ENCODE measurements at regions not wholly inside any gene's neighbourhood (a gene's known extent, or its start where the extent isn't known, plus 50 kb on each side); places are given as distances from the start of the nearest gene placed in this dataset.

DNA sequence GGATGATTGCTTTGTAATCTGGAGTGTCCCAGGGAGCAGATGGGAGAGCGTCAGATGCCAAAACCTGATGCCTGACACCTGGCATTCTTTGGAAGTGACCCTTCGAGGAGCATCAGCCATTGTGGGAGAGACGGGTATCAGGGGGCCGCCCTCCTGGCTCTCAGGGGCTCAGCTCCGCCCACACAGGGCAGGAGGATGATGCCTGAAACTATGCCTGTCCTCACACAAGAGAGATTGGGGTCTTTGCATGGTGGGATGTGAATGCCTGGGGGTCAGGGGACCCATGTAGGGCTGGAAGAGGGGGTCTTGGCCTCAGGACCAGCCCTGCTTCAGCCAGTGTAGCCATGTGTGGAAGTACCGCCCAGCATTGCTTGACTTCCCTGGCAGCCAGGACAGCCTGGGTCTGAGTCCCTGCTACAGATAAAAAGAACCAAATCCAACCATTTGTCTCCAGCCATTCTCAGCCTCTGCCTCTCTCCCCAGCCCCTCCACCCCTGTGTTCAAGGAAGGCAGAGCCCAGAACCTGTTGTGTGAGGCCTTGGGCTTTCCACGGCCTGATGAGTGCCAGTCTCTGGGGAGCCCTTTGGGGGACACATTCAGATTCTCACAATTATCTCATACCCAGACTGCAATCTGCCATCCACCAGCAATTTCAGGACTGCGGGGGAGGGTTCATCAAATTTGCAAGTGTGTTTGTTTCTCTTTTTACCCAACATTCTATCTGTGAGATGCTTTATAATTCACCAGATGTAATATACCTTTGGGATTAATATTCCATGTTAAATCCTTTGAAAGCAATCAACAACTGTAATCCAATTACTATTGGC lies 371.2 kb downstream of the PREX1 start:
- TF ChIP-seq, protein P1, sequence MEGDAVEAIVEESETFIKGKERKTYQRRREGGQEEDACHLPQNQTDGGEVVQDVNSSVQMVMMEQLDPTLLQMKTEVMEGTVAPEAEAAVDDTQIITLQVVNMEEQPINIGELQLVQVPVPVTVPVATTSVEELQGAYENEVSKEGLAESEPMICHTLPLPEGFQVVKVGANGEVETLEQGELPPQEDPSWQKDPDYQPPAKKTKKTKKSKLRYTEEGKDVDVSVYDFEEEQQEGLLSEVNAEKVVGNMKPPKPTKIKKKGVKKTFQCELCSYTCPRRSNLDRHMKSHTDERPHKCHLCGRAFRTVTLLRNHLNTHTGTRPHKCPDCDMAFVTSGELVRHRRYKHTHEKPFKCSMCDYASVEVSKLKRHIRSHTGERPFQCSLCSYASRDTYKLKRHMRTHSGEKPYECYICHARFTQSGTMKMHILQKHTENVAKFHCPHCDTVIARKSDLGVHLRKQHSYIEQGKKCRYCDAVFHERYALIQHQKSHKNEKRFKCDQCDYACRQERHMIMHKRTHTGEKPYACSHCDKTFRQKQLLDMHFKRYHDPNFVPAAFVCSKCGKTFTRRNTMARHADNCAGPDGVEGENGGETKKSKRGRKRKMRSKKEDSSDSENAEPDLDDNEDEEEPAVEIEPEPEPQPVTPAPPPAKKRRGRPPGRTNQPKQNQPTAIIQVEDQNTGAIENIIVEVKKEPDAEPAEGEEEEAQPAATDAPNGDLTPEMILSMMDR (conservative IDR thresholded peaks at IDR 0.05; ENCODE audit: low read length), result no peak
- TF ChIP-seq EZH2phosphoT487 (IDR thresholded peaks at IDR 0.05; ENCODE audit: borderline replicate concordance), result no peak
